ENCODE measurements at regions not wholly inside any gene's neighbourhood (a gene's known extent, or its start where the extent isn't known, plus 50 kb on each side); places are given as distances from the start of the nearest gene placed in this dataset.

DNA sequence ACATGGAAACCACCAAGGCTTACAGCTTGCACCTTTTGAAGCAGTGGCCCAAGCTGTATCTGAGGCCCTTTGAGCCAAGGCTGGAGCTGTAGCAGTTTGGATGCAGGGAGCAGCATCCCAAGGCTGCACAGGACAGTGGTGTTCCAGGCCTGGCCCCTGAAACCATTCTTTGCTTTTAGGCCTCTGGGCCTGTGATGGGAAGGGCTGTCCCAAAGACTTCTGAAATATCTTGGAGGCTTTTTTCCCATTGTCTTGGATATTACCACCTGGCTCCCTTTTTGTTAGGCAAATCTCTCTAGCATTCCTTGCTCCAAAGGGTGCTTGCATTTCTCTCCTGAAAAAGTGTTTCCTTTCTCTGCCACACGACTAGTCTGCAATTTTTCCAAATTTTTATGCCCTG is 302.8 kb upstream of the MDFIC2 start:
- TF ChIP-seq POLR2A (IDR thresholded peaks at IDR 0.05) = no peak
- TF ChIP-seq, protein P1, sequence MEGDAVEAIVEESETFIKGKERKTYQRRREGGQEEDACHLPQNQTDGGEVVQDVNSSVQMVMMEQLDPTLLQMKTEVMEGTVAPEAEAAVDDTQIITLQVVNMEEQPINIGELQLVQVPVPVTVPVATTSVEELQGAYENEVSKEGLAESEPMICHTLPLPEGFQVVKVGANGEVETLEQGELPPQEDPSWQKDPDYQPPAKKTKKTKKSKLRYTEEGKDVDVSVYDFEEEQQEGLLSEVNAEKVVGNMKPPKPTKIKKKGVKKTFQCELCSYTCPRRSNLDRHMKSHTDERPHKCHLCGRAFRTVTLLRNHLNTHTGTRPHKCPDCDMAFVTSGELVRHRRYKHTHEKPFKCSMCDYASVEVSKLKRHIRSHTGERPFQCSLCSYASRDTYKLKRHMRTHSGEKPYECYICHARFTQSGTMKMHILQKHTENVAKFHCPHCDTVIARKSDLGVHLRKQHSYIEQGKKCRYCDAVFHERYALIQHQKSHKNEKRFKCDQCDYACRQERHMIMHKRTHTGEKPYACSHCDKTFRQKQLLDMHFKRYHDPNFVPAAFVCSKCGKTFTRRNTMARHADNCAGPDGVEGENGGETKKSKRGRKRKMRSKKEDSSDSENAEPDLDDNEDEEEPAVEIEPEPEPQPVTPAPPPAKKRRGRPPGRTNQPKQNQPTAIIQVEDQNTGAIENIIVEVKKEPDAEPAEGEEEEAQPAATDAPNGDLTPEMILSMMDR (IDR thresholded peaks at IDR 0.05) = no peak

Data from Peyer's patch (tissue), 4 donors.